ENCODE measurements at regions not wholly inside any gene's neighbourhood (a gene's known extent, or its start where the extent isn't known, plus 50 kb on each side); places are given as distances from the start of the nearest gene placed in this dataset.

DNA sequence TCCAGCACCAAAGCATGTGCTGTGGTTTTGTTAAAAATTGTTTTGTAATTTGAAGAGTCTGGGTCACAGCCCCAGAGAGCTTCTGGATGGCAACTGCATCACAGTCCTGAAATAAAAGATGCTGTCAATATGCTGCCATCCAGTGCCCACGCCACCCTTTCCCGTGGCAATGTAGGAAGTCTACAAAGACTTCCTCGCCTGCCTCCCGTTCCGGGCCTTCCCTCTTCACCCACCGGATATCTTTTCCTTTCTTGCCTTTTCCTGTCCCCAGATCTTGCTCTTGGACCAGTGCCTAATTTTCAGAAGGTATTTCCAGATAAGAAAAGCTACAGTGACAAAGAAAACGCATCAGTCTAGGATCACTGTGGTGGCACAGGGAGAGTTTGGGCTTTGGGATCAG, 85.3 kb upstream of the RNU6-1 start:
- TF ChIP-seq, protein P1, sequence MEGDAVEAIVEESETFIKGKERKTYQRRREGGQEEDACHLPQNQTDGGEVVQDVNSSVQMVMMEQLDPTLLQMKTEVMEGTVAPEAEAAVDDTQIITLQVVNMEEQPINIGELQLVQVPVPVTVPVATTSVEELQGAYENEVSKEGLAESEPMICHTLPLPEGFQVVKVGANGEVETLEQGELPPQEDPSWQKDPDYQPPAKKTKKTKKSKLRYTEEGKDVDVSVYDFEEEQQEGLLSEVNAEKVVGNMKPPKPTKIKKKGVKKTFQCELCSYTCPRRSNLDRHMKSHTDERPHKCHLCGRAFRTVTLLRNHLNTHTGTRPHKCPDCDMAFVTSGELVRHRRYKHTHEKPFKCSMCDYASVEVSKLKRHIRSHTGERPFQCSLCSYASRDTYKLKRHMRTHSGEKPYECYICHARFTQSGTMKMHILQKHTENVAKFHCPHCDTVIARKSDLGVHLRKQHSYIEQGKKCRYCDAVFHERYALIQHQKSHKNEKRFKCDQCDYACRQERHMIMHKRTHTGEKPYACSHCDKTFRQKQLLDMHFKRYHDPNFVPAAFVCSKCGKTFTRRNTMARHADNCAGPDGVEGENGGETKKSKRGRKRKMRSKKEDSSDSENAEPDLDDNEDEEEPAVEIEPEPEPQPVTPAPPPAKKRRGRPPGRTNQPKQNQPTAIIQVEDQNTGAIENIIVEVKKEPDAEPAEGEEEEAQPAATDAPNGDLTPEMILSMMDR (IDR thresholded peaks at IDR 0.05; ENCODE audit: low read depth, low read length, poor library complexity, severe bottlenecking): no peak
- TF ChIP-seq EZH2phosphoT487 (IDR thresholded peaks at IDR 0.05; ENCODE audit: borderline replicate concordance, low read length): no peak
- no peak overlapping the region for H3K4me2 ChIP-seq (ENCODE audit: low read length)
- H3F3A ChIP-seq (ENCODE audit: control insufficient read depth, insufficient read depth): no peaks in the 10 kb centered on the region
- H3K79me2 ChIP-seq (ENCODE audit: control insufficient read depth, low read length): no peaks in the 10 kb centered on the region
- no peaks in the 10 kb centered on the region for H3K9me3 ChIP-seq (ENCODE audit: control insufficient read depth, insufficient read depth, low read length)
- H4K20me1 ChIP-seq (ENCODE audit: control insufficient read depth, insufficient read depth, low read depth, low read length): no peaks in the 10 kb centered on the region
- H3K4me3 ChIP-seq (ENCODE audit: low read length): no peak overlapping the region
- no peaks in the 10 kb centered on the region for H3K36me3 ChIP-seq (ENCODE audit: control insufficient read depth, low read length)
- no peaks in the 10 kb centered on the region for H3K27me3 ChIP-seq (ENCODE audit: control insufficient read depth, low read length)
- no peaks in the 10 kb centered on the region for H3K9me2 ChIP-seq (replicated peaks; ENCODE audit: control insufficient read depth, low read length)
- H3K4me1 ChIP-seq (ENCODE audit: control insufficient read depth, low read length): no peaks in the 10 kb centered on the region
- no peak overlapping the region for H3K27ac ChIP-seq (ENCODE audit: low read depth, low read length)

DNA sequence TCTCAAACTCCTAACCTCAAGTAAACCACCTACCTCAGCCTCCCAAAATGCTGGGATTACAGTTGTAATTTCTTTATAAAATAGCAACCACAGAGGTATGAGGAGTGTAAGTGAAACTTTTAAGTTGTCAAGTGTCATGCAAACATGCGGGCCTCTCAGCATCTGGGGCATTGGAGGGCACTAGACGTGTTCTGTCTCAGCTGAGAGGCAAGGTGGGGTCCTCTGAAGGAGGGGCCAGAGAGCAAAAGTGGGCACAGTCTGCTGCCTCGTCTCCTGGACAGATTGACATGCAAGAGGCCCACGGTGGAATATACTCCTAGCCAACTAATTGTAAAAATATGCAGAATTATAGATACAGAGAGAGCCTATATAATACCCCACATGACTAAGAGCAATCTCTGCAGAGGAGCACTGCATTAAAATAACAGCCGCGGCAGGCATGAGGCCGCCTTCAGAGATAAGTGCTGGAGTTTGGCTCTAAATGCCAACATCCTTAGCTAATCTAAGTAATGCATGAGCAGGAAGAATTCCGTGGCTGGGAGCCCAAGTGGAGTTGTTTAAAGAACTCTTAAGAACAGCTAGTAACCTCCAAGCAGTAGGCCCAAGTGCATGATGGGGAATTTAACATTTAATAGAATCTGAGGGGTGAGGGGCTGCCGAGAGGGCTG, 87.8 kb upstream of the RNU6-1 start:
- no peak overlapping the region for H3K27ac ChIP-seq (ENCODE audit: low read depth, low read length)
- TF ChIP-seq, protein P1 (IDR thresholded peaks at IDR 0.05; ENCODE audit: low read depth, low read length, poor library complexity, severe bottlenecking): no peak
- TF ChIP-seq EZH2phosphoT487 (IDR thresholded peaks at IDR 0.05; ENCODE audit: borderline replicate concordance, low read length): no peak

DNA sequence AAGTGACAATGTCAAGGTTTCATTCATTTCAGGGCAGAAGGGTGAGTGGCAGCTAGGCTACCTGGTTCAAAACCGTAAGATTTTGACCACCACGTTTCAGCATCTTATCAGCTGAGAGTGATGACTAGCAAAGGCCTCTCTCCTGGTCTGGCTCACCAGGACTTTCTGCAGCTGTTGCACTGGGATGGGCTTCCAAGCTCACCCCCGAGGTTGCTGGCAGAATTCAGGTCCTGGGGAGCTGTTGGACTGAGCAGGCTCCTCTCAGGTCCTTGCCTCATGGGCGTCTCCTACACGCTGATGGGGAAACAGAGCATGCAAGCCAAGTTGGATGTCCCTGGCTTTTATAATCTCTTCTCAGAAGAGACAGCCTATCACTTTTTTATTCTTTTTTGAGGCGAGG, 88.8 kb upstream of the RNU6-1 start:
- Histone ChIP-seq H3K36me3 (ENCODE audit: control insufficient read depth, low read length) (no peaks in the 10 kb centered on the region), H3K27me3 (ENCODE audit: control insufficient read depth, low read length) (no peaks in the 10 kb centered on the region), H4K20me1 (ENCODE audit: control insufficient read depth, insufficient read depth, low read depth, low read length) (no peaks in the 10 kb centered on the region), H3K9me2 (replicated peaks; ENCODE audit: control insufficient read depth, low read length) (no peaks in the 10 kb centered on the region), H3K4me1 (ENCODE audit: control insufficient read depth, low read length) (no peaks in the 10 kb centered on the region), H3K27ac (ENCODE audit: low read depth, low read length) (no peak overlapping the region), H3F3A (ENCODE audit: control insufficient read depth, insufficient read depth) (no peaks in the 10 kb centered on the region), H3K4me3 (ENCODE audit: low read length) (no peak overlapping the region), H3K79me2 (ENCODE audit: control insufficient read depth, low read length) (no peaks in the 10 kb centered on the region), H3K9me3 (ENCODE audit: control insufficient read depth, insufficient read depth, low read length) (no peaks in the 10 kb centered on the region), H3K4me2 (ENCODE audit: low read length) (no peak overlapping the region)
- TF ChIP-seq EZH2phosphoT487 (IDR thresholded peaks at IDR 0.05; ENCODE audit: borderline replicate concordance, low read length): no peak
- TF ChIP-seq, protein P1 (IDR thresholded peaks at IDR 0.05; ENCODE audit: low read depth, low read length, poor library complexity, severe bottlenecking): no peak

More for the DNA sequence above, 87.8 kb upstream of the RNU6-1 start:
- Histone ChIP-seq H4K20me1 (ENCODE audit: control insufficient read depth, insufficient read depth, low read depth, low read length) (no peaks in the 10 kb centered on the region), H3K79me2 (ENCODE audit: control insufficient read depth, low read length) (no peaks in the 10 kb centered on the region), H3K4me1 (ENCODE audit: control insufficient read depth, low read length) (no peaks in the 10 kb centered on the region), H3K9me3 (ENCODE audit: control insufficient read depth, insufficient read depth, low read length) (no peaks in the 10 kb centered on the region), H3F3A (ENCODE audit: control insufficient read depth, insufficient read depth) (no peaks in the 10 kb centered on the region), H3K27me3 (ENCODE audit: control insufficient read depth, low read length) (no peaks in the 10 kb centered on the region), H3K9me2 (replicated peaks; ENCODE audit: control insufficient read depth, low read length) (no peaks in the 10 kb centered on the region), H3K36me3 (ENCODE audit: control insufficient read depth, low read length) (no peaks in the 10 kb centered on the region), H3K4me2 (ENCODE audit: low read length) (no peak overlapping the region), H3K4me3 (ENCODE audit: low read length) (no peak overlapping the region)
